GM19023 (cell line): ENCODE measurements at regions not wholly inside any gene's neighbourhood (a gene's known extent, or its start where the extent isn't known, plus 50 kb on each side); places are given as distances from the start of the nearest gene placed in this dataset.
"Not testable (repeated sequence)": the region's sequence is repeated elsewhere in the genome, so short reads cannot be mapped to it uniquely, and the experiment has no call there.

Source experiments
- ATAC-seq: cut with Tn5 transposase; IDR thresholded peaks from one replicate; pipeline ENCODE4 v1.9.1; 2021; ENCODE audit warnings: mild to moderate bottlenecking, moderate library complexity; ENCODE audit not compliant: unreplicated experiment

GRCh38 chr21:14620152-14620551 is 74.0 kb upstream of the SAMSN1 start:
- ATAC-seq: no peak

GRCh38 chr21:14617871-14618270 is 71.8 kb upstream of the SAMSN1 start:
- peak; percentile 10 for ATAC-seq

- no peak for ATAC-seq
Observed at GRCh38 chr21:14617040-14617393, 70.9 kb upstream of the SAMSN1 start.

- no peak for ATAC-seq
Observed at GRCh38 chr21:14616380-14617039, 70.4 kb upstream of the SAMSN1 start.

GRCh38 chr21:14615359-14615974 is 69.4 kb upstream of the SAMSN1 start:
- no peak for ATAC-seq

- ATAC-seq: no peak
Observed at GRCh38 chr21:14614287-14614686, 68.2 kb upstream of the SAMSN1 start.

GRCh38 chr21:14613486-14614224 is 67.5 kb upstream of the SAMSN1 start:
- ATAC-seq: no peak

GRCh38 chr21:14610119-14610518 is 64.0 kb upstream of the SAMSN1 start:
- ATAC-seq: not testable (repeated sequence)

- no peak for ATAC-seq
Observed at GRCh38 chr21:14609274-14609673, 63.2 kb upstream of the SAMSN1 start.

- no peak for ATAC-seq
Observed at GRCh38 chr21:14607262-14607661, 61.1 kb upstream of the SAMSN1 start.

GRCh38 chr21:14603202-14603601 is 57.1 kb upstream of the SAMSN1 start:
- no peak for ATAC-seq

- ATAC-seq: peak; percentile 86
Observed at GRCh38 chr21:14602382-14602958, 56.4 kb upstream of the SAMSN1 start.

- ATAC-seq: no peak
Observed at GRCh38 chr21:14600569-14601297, 54.6 kb upstream of the SAMSN1 start.

GRCh38 chr21:14598065-14598464 is 52.0 kb upstream of the SAMSN1 start:
- ATAC-seq: no peak
